Natural killer cell (primary cell): ENCODE measurements at regions not wholly inside any gene's neighbourhood (a gene's known extent, or its start where the extent isn't known, plus 50 kb on each side); places are given as distances from the start of the nearest gene placed in this dataset.

Experiments
- ATAC-seq, 3 donors: fragments of 150-1000 bp in 2 of 3; fragments of 200-7000 bp in 1 of 3; cut with Tn5 transposase; 1 replicate in 1 of 3; 2 replicates in 2 of 3; pipeline ENCODE4 v1.10.0; 2021; ENCODE audit warnings: mild to moderate bottlenecking in 2 of 3, moderate library complexity in 2 of 3
- DNase-seq, 2 donors: peaks; one replicate each; pipeline versions ENCODE4 v3.0.0 to v3.0.0-alpha.2; 2013 to 2021; ENCODE audit warnings: mixed read lengths in 1 of 2
- H3K27ac ChIP-seq: one replicate; pipeline ENCODE4 v1.5.1; 2013; ENCODE audit warnings: mild to moderate bottlenecking, low read length
- H3K27me3 ChIP-seq: one replicate; pipeline ENCODE4 v1.6.1; 2013; ENCODE audit warnings: low read length; ENCODE audit not compliant: control insufficient read depth, insufficient read depth
- H3K36me3 ChIP-seq: one replicate; pipeline ENCODE4 v1.6.1; 2013; ENCODE audit warnings: low read length; ENCODE audit not compliant: control insufficient read depth, insufficient read depth
- H3K4me1 ChIP-seq: one replicate; pipeline ENCODE4 v1.6.1; 2013; ENCODE audit warnings: low read length; ENCODE audit not compliant: control insufficient read depth, insufficient read depth
- H3K4me3 ChIP-seq: one replicate; pipeline ENCODE4 v1.5.1; 2013; ENCODE audit warnings: low read length
- H3K9me3 ChIP-seq: one replicate; pipeline ENCODE4 v1.6.1; 2013; ENCODE audit warnings: low read length; ENCODE audit not compliant: control insufficient read depth, insufficient read depth
- H3K27ac Mint-ChIP-seq, 2 donors: one replicate each; pipeline ENCODE4 v1.8.0; 2022; ENCODE audit warnings: mild to moderate bottlenecking in 2 of 2, mixed read lengths in 2 of 2, moderate library complexity in 1 of 2
- H3K27me3 Mint-ChIP-seq, 2 donors: one replicate each; pipeline ENCODE4 v1.8.0; 2022; ENCODE audit warnings: low read depth in 2 of 2, mixed read lengths in 2 of 2
- H3K36me3 Mint-ChIP-seq: one replicate; pipeline ENCODE4 v1.8.0; 2022; ENCODE audit warnings: mixed read lengths
- H3K4me1 Mint-ChIP-seq, 2 donors: one replicate each; pipeline ENCODE4 v1.8.0; 2022; ENCODE audit warnings: mixed read lengths in 2 of 2
- H3K4me3 Mint-ChIP-seq: one replicate; pipeline ENCODE4 v1.8.0; 2022; ENCODE audit warnings: mild to moderate bottlenecking, moderate library complexity, mixed read lengths
- H3K9me3 Mint-ChIP-seq, 2 donors: one replicate each; pipeline ENCODE4 v1.8.0; 2022; ENCODE audit warnings: mixed read lengths in 2 of 2
- WGBS: methylation state at CpG from one replicate; pipeline ENCODE4 v1.1.7; 2013; ENCODE audit warnings: missing lambda C conversion rate; ENCODE audit not compliant: insufficient coverage; 5-methylcytosine and 5-hydroxymethylcytosine counted together
- intact Hi-C: fragments of 100-400 bp; cut with micrococcal nuclease; formaldehyde crosslinking; loops from one replicate; pipeline ENCODE4 v1.14.2; 2022
- TF ChIP-seq, protein P1 (sequence below): fragments of 200-600 bp; IDR thresholded peaks from one replicate; pipeline ENCODE4 v1.8.0; 2022; ENCODE audit warnings: antibody characterized with exemption

DNA sequence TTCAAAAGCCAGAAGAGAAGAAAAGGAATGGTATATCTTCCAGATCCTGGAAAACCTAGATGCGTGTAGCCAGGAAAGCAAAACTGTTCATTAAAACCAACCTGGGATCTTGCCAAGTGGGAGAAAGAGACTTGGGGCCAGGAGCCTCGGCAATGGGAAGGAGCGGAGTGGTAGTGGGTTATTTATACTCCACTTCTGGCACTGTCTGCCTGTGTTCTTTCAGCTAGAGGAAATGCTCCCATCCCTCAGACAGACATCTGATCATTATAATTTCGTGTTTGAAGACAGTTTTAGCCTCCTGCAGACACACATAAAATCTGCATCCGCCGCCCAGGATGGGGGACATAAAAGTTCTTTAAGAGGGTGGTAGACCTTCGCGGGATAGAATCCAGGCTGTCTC, 421.6 kb downstream of the RPS24 start:
- whole genome bisulfite sequencing: 90% methylated on average over 8 of the region's 8 CpGs
- Mint-ChIP-seq H3K4me1 (no peaks in the 10 kb centered on the region), H3K9me3 (no peaks in the 10 kb centered on the region), H3K4me3 (no peak overlapping the region), H3K27me3 (peaks cover 3 to 26% of the 10 kb centered on the region in 2 donors), H3K36me3 (no peaks in the 10 kb centered on the region), H3K27ac (no peak overlapping the region)
- Histone ChIP-seq H3K27me3 (peaks cover 2% of the 10 kb centered on the region), H3K27ac (no peak overlapping the region), H3K36me3 (no peaks in the 10 kb centered on the region), H3K9me3 (no peaks in the 10 kb centered on the region), H3K4me3 (no peak overlapping the region), H3K4me1 (no peaks in the 10 kb centered on the region)
- TF ChIP-seq, protein P1, sequence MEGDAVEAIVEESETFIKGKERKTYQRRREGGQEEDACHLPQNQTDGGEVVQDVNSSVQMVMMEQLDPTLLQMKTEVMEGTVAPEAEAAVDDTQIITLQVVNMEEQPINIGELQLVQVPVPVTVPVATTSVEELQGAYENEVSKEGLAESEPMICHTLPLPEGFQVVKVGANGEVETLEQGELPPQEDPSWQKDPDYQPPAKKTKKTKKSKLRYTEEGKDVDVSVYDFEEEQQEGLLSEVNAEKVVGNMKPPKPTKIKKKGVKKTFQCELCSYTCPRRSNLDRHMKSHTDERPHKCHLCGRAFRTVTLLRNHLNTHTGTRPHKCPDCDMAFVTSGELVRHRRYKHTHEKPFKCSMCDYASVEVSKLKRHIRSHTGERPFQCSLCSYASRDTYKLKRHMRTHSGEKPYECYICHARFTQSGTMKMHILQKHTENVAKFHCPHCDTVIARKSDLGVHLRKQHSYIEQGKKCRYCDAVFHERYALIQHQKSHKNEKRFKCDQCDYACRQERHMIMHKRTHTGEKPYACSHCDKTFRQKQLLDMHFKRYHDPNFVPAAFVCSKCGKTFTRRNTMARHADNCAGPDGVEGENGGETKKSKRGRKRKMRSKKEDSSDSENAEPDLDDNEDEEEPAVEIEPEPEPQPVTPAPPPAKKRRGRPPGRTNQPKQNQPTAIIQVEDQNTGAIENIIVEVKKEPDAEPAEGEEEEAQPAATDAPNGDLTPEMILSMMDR: no peak
- ATAC-seq (no peak), DNase-seq (no peak)
- intact Hi-C loops: no loop called here

DNA sequence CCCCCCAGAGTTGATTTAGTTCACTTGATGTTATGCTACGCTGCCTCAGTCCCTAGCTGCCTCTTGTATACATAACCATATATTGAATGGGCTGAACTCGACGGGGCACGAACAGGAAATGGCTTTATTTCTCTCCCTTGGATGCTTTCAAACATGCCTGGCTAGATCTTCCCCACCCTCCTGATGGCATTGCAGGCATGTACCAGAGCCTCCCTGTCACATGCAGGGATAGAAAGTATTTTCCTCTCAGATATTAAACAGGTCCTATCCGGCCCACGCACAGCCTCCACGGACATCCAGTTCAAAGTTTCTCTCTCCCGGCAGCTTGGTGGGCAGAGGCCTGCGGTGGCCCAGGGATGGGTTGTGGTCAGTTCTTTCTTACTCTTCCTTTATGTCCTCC, 422.1 kb downstream of the RPS24 start:
- Histone ChIP-seq H3K27me3 (peaks cover 2% of the 10 kb centered on the region), H3K27ac (no peak overlapping the region), H3K9me3 (no peaks in the 10 kb centered on the region), H3K4me3 (no peak overlapping the region), H3K4me1 (no peaks in the 10 kb centered on the region), H3K36me3 (no peaks in the 10 kb centered on the region)
- Mint-ChIP-seq H3K9me3 (no peaks in the 10 kb centered on the region), H3K27ac (no peak overlapping the region), H3K27me3 (peaks cover 3 to 28% of the 10 kb centered on the region in 2 donors), H3K4me3 (no peak overlapping the region), H3K36me3 (no peaks in the 10 kb centered on the region), H3K4me1 (no peaks in the 10 kb centered on the region)
- WGBS: 89% methylated on average over 9 of the region's 9 CpGs
- TF ChIP-seq, protein P1: no peak
- ATAC-seq (no peak), DNase-seq (no peak)
- intact Hi-C loops: no loop called here

DNA sequence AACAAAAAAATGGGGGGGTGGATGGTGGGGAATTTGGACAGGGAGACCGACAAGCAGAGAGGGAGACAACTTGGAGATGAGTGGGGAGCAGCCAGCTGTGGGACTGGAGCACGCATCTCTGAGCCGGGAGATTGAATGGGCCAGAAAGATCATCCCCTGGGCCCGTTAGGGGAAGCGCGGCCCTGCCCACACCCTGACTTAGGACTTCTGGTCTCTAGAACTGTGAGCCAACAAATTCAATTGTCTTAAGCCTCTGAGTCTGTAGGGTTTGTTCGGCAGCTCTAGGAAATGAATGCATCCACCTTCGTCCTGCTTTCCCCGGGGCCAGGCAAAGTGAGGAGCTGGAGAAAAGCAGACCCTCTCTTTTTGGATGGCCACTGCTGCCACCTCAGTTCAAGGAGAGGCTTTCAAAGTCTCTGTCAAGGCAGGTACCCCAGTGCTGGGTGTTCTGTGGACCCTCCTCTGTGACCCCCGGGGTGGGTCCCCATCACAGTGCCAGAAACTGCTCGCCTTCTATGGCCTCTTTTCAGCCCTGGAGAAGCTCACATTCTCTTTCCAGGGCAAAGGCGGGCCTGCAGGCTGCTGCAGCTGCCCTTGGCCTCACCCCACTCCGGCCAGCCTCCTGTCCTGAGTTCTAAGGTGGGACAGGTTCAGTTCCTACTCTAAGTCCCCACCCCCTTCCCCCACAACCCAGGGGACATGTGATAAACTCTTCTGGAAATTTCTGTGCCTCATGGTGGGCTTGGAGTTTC, 423.2 kb downstream of the RPS24 start:
- Mint-ChIP-seq H3K27ac (no peak overlapping the region), H3K27me3 (peaks cover 0 to 24% of the 10 kb centered on the region in 2 donors), H3K36me3 (no peaks in the 10 kb centered on the region), H3K4me1 (no peaks in the 10 kb centered on the region), H3K9me3 (no peaks in the 10 kb centered on the region), H3K4me3 (no peak overlapping the region)
- intact Hi-C loops: no loop called here
- Histone ChIP-seq H3K36me3 (no peaks in the 10 kb centered on the region), H3K9me3 (no peaks in the 10 kb centered on the region), H3K27ac (no peak overlapping the region), H3K27me3 (peaks cover 2% of the 10 kb centered on the region), H3K4me1 (no peaks in the 10 kb centered on the region), H3K4me3 (no peak overlapping the region)
- 88% methylated on average over 13 of the region's 13 CpGs for WGBS
- TF ChIP-seq, protein P1: no peak
- ATAC-seq: no peak
- DNase-seq: no peak
